Stimulated activated CD4-positive, alpha-beta T cell treated with anti-CD3 and anti-CD28 coated beads, Interleukin-2, amount 100 ng/mL, for 24 hours (primary cell): ENCODE measurements at regions not wholly inside any gene's neighbourhood (a gene's known extent, or its start where the extent isn't known, plus 50 kb on each side); places are given as distances from the start of the nearest gene placed in this dataset.

Experiments used
- DNase-seq, 2 donors: peaks; one replicate each; pipeline ENCODE4 v3.0.0-alpha.2; 2020

- DNase-seq: no peak
These were observed 53.9 kb upstream of the GALNTL6 start for GRCh38 chr4:171759274-171759673.

- no peak for DNase-seq
These were observed 61.7 kb upstream of the GALNTL6 start for GRCh38 chr4:171751538-171751937.

GRCh38 chr4:171746418-171746817 is 66.8 kb upstream of the GALNTL6 start:
- no peak for DNase-seq

GRCh38 chr4:171742436-171742835 is 70.8 kb upstream of the GALNTL6 start:
- DNase-seq: no peak

- no peak for DNase-seq
These were observed 86.0 kb upstream of the GALNTL6 start for GRCh38 chr4:171727185-171727584.

GRCh38 chr4:171721937-171722336 is 91.3 kb upstream of the GALNTL6 start:
- no peak for DNase-seq

- DNase-seq: no peak
These were observed 93.5 kb upstream of the GALNTL6 start for GRCh38 chr4:171719691-171720090.

GRCh38 chr4:171718665-171719064 is 94.5 kb upstream of the GALNTL6 start:
- no peak for DNase-seq

- DNase-seq: no peak
These were observed 95.1 kb upstream of the GALNTL6 start for GRCh38 chr4:171718069-171718468.

- no peak for DNase-seq
These were observed 95.9 kb upstream of the GALNTL6 start for GRCh38 chr4:171717231-171717741.

GRCh38 chr4:171715973-171716372 is 97.2 kb upstream of the GALNTL6 start:
- DNase-seq: no peak

- no peak for DNase-seq
These were observed 98.3 kb upstream of the GALNTL6 start for GRCh38 chr4:171714791-171715454.

- no peak for DNase-seq
These were observed 102.5 kb upstream of the GALNTL6 start for GRCh38 chr4:171710743-171711142.

- DNase-seq: no peak
These were observed 136.5 kb upstream of the GALNTL6 start for GRCh38 chr4:171676555-171677215.

GRCh38 chr4:171674781-171675180 is 138.4 kb upstream of the GALNTL6 start:
- DNase-seq: no peak

- DNase-seq: no peak
These were observed 144.8 kb upstream of the GALNTL6 start for GRCh38 chr4:171668403-171668802.

GRCh38 chr4:171667906-171668305 is 145.3 kb upstream of the GALNTL6 start:
- no peak for DNase-seq

GRCh38 chr4:171651071-171651470 is 162.1 kb upstream of the GALNTL6 start:
- no peak for DNase-seq

- DNase-seq: no peak
These were observed 162.7 kb upstream of the GALNTL6 start for GRCh38 chr4:171650543-171650942.

GRCh38 chr4:171648926-171649325 is 164.3 kb upstream of the GALNTL6 start:
- DNase-seq: no peak

GRCh38 chr4:171646984-171647383 is 166.2 kb upstream of the GALNTL6 start:
- no peak for DNase-seq

GRCh38 chr4:171644430-171645057 is 168.7 kb upstream of the GALNTL6 start:
- no peak for DNase-seq

- DNase-seq: no peak
These were observed 173.7 kb upstream of the GALNTL6 start for GRCh38 chr4:171639540-171639939.

- no peak for DNase-seq
These were observed 176.6 kb upstream of the GALNTL6 start for GRCh38 chr4:171636606-171637005.
